ENCODE measurements at regions not wholly inside any gene's neighbourhood (a gene's known extent, or its start where the extent isn't known, plus 50 kb on each side); places are given as distances from the start of the nearest gene placed in this dataset.

DNA sequence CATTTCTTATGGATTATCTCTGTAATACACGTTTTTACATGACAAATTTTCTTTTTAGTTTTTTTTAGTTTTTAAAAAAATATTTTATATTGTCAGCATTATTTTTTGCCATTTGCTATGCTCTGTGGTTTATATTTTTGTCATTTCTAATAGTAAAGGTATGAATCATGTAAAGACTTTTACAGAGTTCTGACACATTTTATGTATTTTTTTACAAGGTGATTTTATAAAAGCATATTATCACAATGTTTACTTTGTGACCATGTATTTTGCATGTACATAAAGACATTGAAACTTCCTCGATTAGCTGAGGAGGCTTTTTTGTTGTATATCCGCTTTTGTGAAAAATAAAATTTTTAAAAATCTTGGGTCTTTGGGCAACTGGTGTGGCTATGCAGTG, 1705.1 kb downstream of the PCDH7 start:
- no peak for TF ChIP-seq CTCF (IDR thresholded peaks at IDR 0.05; ENCODE audit: insufficient read depth, low read depth, low read length)
- no peak overlapping the region for H3K4me3 ChIP-seq (ENCODE audit: low read depth, low read length)
- DNase-seq (ENCODE audit: low read depth): no peak

DNA sequence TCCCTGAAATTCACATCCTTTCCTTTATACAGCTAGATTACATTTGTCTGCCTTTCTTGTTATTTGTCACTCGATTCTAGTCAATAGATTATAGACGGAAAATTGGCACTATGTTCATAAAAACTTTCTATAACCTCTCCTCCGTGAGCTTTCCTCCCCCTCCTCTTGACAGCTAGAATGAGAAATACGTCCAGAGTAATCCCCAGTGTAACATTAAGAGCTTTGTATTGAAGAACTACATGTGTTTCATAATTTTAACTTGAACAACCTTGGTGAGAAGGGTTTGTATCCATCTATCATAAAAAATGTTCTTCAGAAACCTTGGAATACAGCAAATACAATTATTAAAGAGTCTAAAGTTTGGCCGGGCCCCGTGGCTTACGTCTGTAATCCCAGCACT, 1707.4 kb downstream of the PCDH7 start:
- H3K4me3 ChIP-seq (ENCODE audit: low read depth, low read length): no peak overlapping the region
- no peak for DNase-seq (ENCODE audit: low read depth)
- no peak for TF ChIP-seq CTCF (IDR thresholded peaks at IDR 0.05; ENCODE audit: insufficient read depth, low read depth, low read length)

GRCh38 chr4:32429151-32429550, 1709.0 kb downstream of the PCDH7 start:
- no peak overlapping the region for H3K4me3 ChIP-seq (ENCODE audit: low read depth, low read length)
- no peak for TF ChIP-seq CTCF (IDR thresholded peaks at IDR 0.05; ENCODE audit: insufficient read depth, low read depth, low read length)
- no peak for DNase-seq (ENCODE audit: low read depth)

DNA sequence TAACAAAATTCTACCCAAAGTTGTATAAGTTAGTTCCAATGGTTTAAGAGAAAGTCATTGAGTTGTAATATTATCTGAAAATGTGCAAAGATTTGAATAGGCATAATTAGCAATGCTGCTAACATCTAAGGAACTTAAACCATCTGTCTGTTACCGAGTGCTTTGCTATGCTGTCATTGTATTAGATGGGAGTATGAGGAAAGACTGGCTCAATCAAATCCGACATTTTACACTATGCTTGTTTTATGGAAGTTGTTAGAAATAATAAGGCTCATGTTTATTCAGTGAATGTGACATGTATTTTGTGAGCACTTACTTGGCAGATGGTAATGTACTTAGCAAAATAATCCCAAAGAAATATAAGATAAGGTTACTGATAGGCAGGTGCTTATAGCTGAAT, 1715.1 kb downstream of the PCDH7 start:
- no peak overlapping the region for H3K4me3 ChIP-seq (ENCODE audit: low read depth, low read length)
- TF ChIP-seq CTCF (IDR thresholded peaks at IDR 0.05; ENCODE audit: insufficient read depth, low read depth, low read length): no peak
- DNase-seq (ENCODE audit: low read depth): no peak

DNA sequence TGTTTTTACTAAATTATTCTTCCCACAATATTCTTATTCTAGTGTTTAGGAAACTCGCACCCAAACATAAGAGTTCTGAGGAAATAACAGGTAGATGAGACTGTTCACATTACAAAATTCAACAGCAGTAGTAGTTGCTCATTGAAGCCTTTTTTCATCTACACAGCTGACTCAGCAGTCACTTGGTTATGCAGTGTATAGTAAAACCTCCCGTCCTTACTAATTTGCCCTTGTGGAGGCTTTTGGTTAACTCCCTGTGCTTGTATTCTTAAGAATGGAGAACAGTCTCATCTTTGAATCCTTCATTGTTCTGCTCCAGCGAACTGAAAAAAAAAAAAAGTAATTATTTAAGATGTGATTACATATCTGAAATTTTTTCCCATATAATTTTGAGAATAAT, 1716.6 kb downstream of the PCDH7 start:
- no peak overlapping the region for H3K4me3 ChIP-seq (ENCODE audit: low read depth, low read length)
- TF ChIP-seq CTCF (IDR thresholded peaks at IDR 0.05; ENCODE audit: insufficient read depth, low read depth, low read length): no peak
- DNase-seq (ENCODE audit: low read depth): no peak

DNA sequence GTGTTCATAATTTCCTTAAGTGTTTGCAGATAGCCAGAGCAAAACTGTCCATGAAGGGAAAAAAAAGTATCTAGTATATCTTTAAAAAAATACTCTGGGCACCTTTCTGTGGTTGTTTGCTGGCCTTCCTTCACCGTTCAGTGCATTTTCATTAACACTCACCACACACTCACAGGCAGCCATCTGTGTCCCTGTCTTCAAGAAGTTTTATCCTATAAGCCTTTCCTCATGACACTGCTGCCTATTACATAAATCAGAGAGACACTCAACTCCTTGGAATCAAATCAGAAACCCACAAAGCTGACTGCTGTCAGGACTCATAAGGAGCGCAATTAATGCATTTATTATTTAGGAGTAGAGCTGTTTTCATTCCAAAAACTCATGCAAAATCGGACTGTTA, 1720.2 kb downstream of the PCDH7 start:
- no peak for TF ChIP-seq CTCF (IDR thresholded peaks at IDR 0.05; ENCODE audit: insufficient read depth, low read depth, low read length)
- H3K4me3 ChIP-seq (ENCODE audit: low read depth, low read length): no peak overlapping the region
- DNase-seq (ENCODE audit: low read depth): no peak

GRCh38 chr4:32454482-32454881, 1734.3 kb downstream of the PCDH7 start:
- no peak overlapping the region for H3K4me3 ChIP-seq (ENCODE audit: low read depth, low read length)
- TF ChIP-seq CTCF (IDR thresholded peaks at IDR 0.05; ENCODE audit: insufficient read depth, low read depth, low read length): no peak
- DNase-seq (ENCODE audit: low read depth): no peak
